Brain microvascular endothelial cell (primary cell): ENCODE measurements at regions not wholly inside any gene's neighbourhood (a gene's known extent, or its start where the extent isn't known, plus 50 kb on each side); places are given as distances from the start of the nearest gene placed in this dataset.

Experiments used
- DNase-seq: peaks from one replicate; pipeline ENCODE4 v3.0.0-alpha.2; 2020
- H3K27ac ChIP-seq: fragments of 250-450 bp; sonication (Bioruptor Pico); 2 replicates; pipeline ENCODE4 v1.5.1; 2020; ENCODE audit warnings: mild to moderate bottlenecking, moderate library complexity
- H3K27me3 ChIP-seq: fragments of 250-450 bp; sonication (Bioruptor Pico); replicated peaks from 2 replicates; pipeline ENCODE4 v1.5.1; 2020; ENCODE audit warnings: mild to moderate bottlenecking
- H3K36me3 ChIP-seq: fragments of 250-450 bp; sonication (Bioruptor Pico); replicated peaks from 2 replicates; pipeline ENCODE4 v1.5.1; 2020; ENCODE audit warnings: mild to moderate bottlenecking
- H3K4me3 ChIP-seq: 2 replicates; pipeline ENCODE4 v1.5.1; 2011; ENCODE audit warnings: low read depth, mild to moderate bottlenecking, control low read depth, low read length, moderate library complexity
- CTCF ChIP-seq: IDR thresholded peaks from 2 replicates; pipeline ENCODE4 v1.5.1; 2011; ENCODE audit warnings: low read depth, mild to moderate bottlenecking, moderate library complexity, low read length, control low read depth, inconsistent platforms; ENCODE audit errors: missing control alignments
- in situ Hi-C: cut with HindIII; loops from 2 replicates; pipeline ENCODE4 v1.10.0; 2017; ENCODE audit warnings: low sequenced_read_pairs, low pct_ligation_motif_present

GRCh38 chr3:43949594-43949993, 258.9 kb downstream of the ABHD5 start:
- no peak overlapping the region for H3K4me3 ChIP-seq
- no peak for TF ChIP-seq CTCF
- no peak overlapping the region for H3K27ac ChIP-seq
- no peak for DNase-seq
- no peaks in the 10 kb centered on the region for H3K27me3 ChIP-seq
- in situ Hi-C loops = no loop called here
- H3K36me3 ChIP-seq = no peaks in the 10 kb centered on the region

GRCh38 chr3:43950775-43951174, 260.0 kb downstream of the ABHD5 start:
- no peaks in the 10 kb centered on the region for H3K27me3 ChIP-seq
- no peak overlapping the region for H3K27ac ChIP-seq
- TF ChIP-seq CTCF = no peak
- no peaks in the 10 kb centered on the region for H3K36me3 ChIP-seq
- in situ Hi-C loops = no loop called here
- no peak for DNase-seq
- no peak overlapping the region for H3K4me3 ChIP-seq

GRCh38 chr3:43951813-43952212, 261.1 kb downstream of the ABHD5 start:
- Histone ChIP-seq H3K4me3 (no peak overlapping the region), H3K36me3 (no peaks in the 10 kb centered on the region), H3K27ac (no peak overlapping the region), H3K27me3 (no peaks in the 10 kb centered on the region)
- DNase-seq = no peak
- in situ Hi-C loops = no loop called here
- no peak for TF ChIP-seq CTCF

GRCh38 chr3:43953380-43953779, 262.6 kb downstream of the ABHD5 start:
- no peak overlapping the region for H3K27ac ChIP-seq
- no peaks in the 10 kb centered on the region for H3K27me3 ChIP-seq
- H3K4me3 ChIP-seq = no peak overlapping the region
- in situ Hi-C loops = no loop called here
- no peak for DNase-seq
- TF ChIP-seq CTCF = no peak
- H3K36me3 ChIP-seq = no peaks in the 10 kb centered on the region

GRCh38 chr3:43953814-43954692, 263.3 kb downstream of the ABHD5 start:
- Histone ChIP-seq H3K4me3 (no peak overlapping the region), H3K27me3 (no peaks in the 10 kb centered on the region), H3K27ac (no peak overlapping the region), H3K36me3 (no peaks in the 10 kb centered on the region)
- peak; percentile 70 for DNase-seq
- in situ Hi-C loops = no loop called here
- no peak for TF ChIP-seq CTCF

- DNase-seq = no peak
- Histone ChIP-seq H3K27ac (no peak overlapping the region), H3K4me3 (no peak overlapping the region), H3K27me3 (no peaks in the 10 kb centered on the region), H3K36me3 (no peaks in the 10 kb centered on the region)
- in situ Hi-C loops = no loop called here
- TF ChIP-seq CTCF = no peak
Observed at GRCh38 chr3:43956945-43957344, 266.2 kb downstream of the ABHD5 start.
